ENCODE measurements at regions not wholly inside any gene's neighbourhood (a gene's known extent, or its start where the extent isn't known, plus 50 kb on each side); places are given as distances from the start of the nearest gene placed in this dataset.

DNA sequence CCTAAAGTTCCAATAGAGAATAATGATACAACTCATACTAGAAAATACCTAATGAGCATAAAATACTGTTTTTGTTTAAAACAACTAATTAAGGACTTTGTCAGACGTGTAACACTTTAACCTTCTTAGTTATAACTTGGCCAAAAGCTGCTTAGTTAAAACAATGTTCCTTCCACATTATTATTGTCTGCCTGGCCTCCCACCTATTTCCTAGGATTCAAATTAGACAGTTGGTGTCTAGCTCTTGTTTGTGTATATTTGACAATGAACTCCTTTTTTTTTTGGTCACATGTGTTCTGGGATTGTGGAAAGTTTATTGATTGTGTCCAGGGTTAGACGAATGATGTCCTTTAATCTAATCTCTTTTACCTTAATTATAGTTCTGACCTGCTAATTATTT is 67.6 kb upstream of the PSMA6 start:
- TF ChIP-seq MXI1 (conservative IDR thresholded peaks at IDR 0.05; ENCODE audit: poor library complexity, severe bottlenecking) = no peak
- TF ChIP-seq, protein P1, sequence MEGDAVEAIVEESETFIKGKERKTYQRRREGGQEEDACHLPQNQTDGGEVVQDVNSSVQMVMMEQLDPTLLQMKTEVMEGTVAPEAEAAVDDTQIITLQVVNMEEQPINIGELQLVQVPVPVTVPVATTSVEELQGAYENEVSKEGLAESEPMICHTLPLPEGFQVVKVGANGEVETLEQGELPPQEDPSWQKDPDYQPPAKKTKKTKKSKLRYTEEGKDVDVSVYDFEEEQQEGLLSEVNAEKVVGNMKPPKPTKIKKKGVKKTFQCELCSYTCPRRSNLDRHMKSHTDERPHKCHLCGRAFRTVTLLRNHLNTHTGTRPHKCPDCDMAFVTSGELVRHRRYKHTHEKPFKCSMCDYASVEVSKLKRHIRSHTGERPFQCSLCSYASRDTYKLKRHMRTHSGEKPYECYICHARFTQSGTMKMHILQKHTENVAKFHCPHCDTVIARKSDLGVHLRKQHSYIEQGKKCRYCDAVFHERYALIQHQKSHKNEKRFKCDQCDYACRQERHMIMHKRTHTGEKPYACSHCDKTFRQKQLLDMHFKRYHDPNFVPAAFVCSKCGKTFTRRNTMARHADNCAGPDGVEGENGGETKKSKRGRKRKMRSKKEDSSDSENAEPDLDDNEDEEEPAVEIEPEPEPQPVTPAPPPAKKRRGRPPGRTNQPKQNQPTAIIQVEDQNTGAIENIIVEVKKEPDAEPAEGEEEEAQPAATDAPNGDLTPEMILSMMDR (IDR thresholded peaks at IDR 0.05; ENCODE audit: poor library complexity, severe bottlenecking) = no peak
- no peak for TF ChIP-seq EP300 (conservative IDR thresholded peaks at IDR 0.05; ENCODE audit: poor library complexity, severe bottlenecking)
- no peak for TF ChIP-seq TAF1 (IDR thresholded peaks at IDR 0.05; ENCODE audit: low read depth)
- TF ChIP-seq POLR2AphosphoS5 (IDR thresholded peaks at IDR 0.05) = no peak
- no peak for TF ChIP-seq RAD21 (conservative IDR thresholded peaks at IDR 0.05)
- TF ChIP-seq, protein P2, sequence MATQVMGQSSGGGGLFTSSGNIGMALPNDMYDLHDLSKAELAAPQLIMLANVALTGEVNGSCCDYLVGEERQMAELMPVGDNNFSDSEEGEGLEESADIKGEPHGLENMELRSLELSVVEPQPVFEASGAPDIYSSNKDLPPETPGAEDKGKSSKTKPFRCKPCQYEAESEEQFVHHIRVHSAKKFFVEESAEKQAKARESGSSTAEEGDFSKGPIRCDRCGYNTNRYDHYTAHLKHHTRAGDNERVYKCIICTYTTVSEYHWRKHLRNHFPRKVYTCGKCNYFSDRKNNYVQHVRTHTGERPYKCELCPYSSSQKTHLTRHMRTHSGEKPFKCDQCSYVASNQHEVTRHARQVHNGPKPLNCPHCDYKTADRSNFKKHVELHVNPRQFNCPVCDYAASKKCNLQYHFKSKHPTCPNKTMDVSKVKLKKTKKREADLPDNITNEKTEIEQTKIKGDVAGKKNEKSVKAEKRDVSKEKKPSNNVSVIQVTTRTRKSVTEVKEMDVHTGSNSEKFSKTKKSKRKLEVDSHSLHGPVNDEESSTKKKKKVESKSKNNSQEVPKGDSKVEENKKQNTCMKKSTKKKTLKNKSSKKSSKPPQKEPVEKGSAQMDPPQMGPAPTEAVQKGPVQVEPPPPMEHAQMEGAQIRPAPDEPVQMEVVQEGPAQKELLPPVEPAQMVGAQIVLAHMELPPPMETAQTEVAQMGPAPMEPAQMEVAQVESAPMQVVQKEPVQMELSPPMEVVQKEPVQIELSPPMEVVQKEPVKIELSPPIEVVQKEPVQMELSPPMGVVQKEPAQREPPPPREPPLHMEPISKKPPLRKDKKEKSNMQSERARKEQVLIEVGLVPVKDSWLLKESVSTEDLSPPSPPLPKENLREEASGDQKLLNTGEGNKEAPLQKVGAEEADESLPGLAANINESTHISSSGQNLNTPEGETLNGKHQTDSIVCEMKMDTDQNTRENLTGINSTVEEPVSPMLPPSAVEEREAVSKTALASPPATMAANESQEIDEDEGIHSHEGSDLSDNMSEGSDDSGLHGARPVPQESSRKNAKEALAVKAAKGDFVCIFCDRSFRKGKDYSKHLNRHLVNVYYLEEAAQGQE (IDR thresholded peaks at IDR 0.05; ENCODE audit: borderline replicate concordance) = no peak
